ENCODE measurements at regions not wholly inside any gene's neighbourhood (a gene's known extent, or its start where the extent isn't known, plus 50 kb on each side); places are given as distances from the start of the nearest gene placed in this dataset.

DNA sequence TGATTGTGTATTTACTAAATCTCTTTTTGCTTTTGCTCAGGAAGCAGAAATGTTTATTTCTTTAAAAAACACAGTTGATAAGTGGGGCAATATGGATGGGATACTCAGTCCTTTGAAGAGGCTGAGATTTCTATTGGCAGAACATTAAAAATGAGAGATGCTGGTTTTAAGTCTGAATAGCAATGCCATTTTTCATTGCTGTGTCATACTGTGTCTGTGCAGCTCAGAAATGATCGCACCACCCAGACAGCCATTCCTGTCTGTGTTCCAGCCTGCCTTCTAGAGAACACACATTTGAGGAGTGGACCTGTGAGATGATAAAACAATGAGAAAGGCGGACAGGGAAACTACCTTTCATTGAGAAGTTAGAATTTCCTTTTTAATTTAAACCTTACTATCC lies 231.2 kb upstream of the USP24 start:
- Histone ChIP-seq H3K27ac (peak overlapping the region; percentile 8; the same call in 1 of the 2 replicates), H3K4me2 (ENCODE audit: unreplicated experiment) (peak overlapping the region; percentile 10), H4K20me1 (ENCODE audit: insufficient read depth) (no peaks in the 10 kb centered on the region), H3K9me2 (ENCODE audit: insufficient read depth) (no peaks in the 10 kb centered on the region), H3K9me3 (ENCODE audit: low read depth) (no peaks in the 10 kb centered on the region), H2AFZ (no peak overlapping the region), H3K79me2 (ENCODE audit: insufficient read depth) (no peaks in the 10 kb centered on the region), H3K27me3 (replicated peaks; ENCODE audit: insufficient read depth) (no peaks in the 10 kb centered on the region), H3K9ac (no peak overlapping the region), H3F3A (ENCODE audit: insufficient read depth) (peaks cover 43% of the 10 kb centered on the region), H3K4me1 (ENCODE audit: insufficient read depth) (peaks cover 49% of the 10 kb centered on the region), H3K4me3 (no peak overlapping the region), H3K36me3 (ENCODE audit: low read depth) (no peaks in the 10 kb centered on the region)
- peak; percentile 79 for DNase-seq
- TF ChIP-seq EZH2phosphoT487 (IDR thresholded peaks at IDR 0.05; ENCODE audit: insufficient read depth, low read depth) (no peak), EZH2 (IDR thresholded peaks at IDR 0.05; ENCODE audit: insufficient read depth, poor library complexity, severe bottlenecking) (no peak)
- in situ Hi-C loops (cut with MboI) = no loop called here
- 22 to 30% methylated on average over 2 of the region's 2 CpGs for WGBS, 2 experiments (ENCODE audit: low coverage in 1 of 2, low lambda C conversion rate in 2 of 2, missing lambda C conversion rate in 2 of 2)

DNA sequence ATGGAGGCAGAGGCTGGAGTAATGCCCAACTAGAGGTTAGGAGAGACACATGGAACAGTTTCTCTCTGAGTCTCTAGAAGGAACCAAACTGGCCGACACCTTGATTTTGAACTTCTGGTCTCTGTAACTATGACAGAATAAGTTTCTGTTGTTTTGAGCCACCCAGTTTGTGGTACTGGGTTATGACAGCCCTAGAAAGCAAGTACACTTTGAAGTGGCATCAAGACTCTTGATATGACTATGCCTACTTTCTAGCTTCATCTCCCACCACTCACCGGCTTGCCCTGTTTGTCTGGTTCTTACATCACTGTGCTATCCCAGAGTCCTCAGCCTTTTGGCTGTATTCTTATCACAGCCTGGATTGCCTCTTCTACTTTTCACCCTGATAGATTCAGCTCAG lies 230.3 kb upstream of the USP24 start:
- H3F3A ChIP-seq (ENCODE audit: insufficient read depth) = peaks cover 43% of the 10 kb centered on the region
- peaks cover 50% of the 10 kb centered on the region for H3K4me1 ChIP-seq (ENCODE audit: insufficient read depth)
- no peaks in the 10 kb centered on the region for H4K20me1 ChIP-seq (ENCODE audit: insufficient read depth)
- H2AFZ ChIP-seq = no peak overlapping the region
- no peaks in the 10 kb centered on the region for H3K79me2 ChIP-seq (ENCODE audit: insufficient read depth)
- in situ Hi-C loops (cut with MboI) = no loop called here
- H3K4me3 ChIP-seq = no peak overlapping the region
- no peaks in the 10 kb centered on the region for H3K36me3 ChIP-seq (ENCODE audit: low read depth)
- H3K9ac ChIP-seq = no peak overlapping the region
- no peak overlapping the region for H3K4me2 ChIP-seq (ENCODE audit: unreplicated experiment)
- H3K27ac ChIP-seq = no peak overlapping the region
- 97% methylated on average over 2 of the region's 2 CpGs for WGBS, 2 experiments (ENCODE audit: low coverage in 1 of 2, low lambda C conversion rate in 2 of 2, missing lambda C conversion rate in 2 of 2)
- DNase-seq = no peak
- H3K27me3 ChIP-seq (replicated peaks; ENCODE audit: insufficient read depth) = no peaks in the 10 kb centered on the region
- H3K9me2 ChIP-seq (ENCODE audit: insufficient read depth) = no peaks in the 10 kb centered on the region
- no peaks in the 10 kb centered on the region for H3K9me3 ChIP-seq (ENCODE audit: low read depth)
- TF ChIP-seq EZH2 (IDR thresholded peaks at IDR 0.05; ENCODE audit: insufficient read depth, poor library complexity, severe bottlenecking) (no peak), EZH2phosphoT487 (IDR thresholded peaks at IDR 0.05; ENCODE audit: insufficient read depth, low read depth) (no peak)

GRCh38 chr1:55444667-55445066 lies 229.5 kb upstream of the USP24 start:
- H3K27me3 ChIP-seq (replicated peaks; ENCODE audit: insufficient read depth) = no peaks in the 10 kb centered on the region
- H3K79me2 ChIP-seq (ENCODE audit: insufficient read depth) = no peaks in the 10 kb centered on the region
- TF ChIP-seq EZH2 (IDR thresholded peaks at IDR 0.05; ENCODE audit: insufficient read depth, poor library complexity, severe bottlenecking) (no peak), EZH2phosphoT487 (IDR thresholded peaks at IDR 0.05; ENCODE audit: insufficient read depth, low read depth) (no peak)
- H3K4me2 ChIP-seq (ENCODE audit: unreplicated experiment) = no peak overlapping the region
- H3K9ac ChIP-seq = no peak overlapping the region
- no peak for DNase-seq
- WGBS, 2 experiments (ENCODE audit: low coverage in 1 of 2, low lambda C conversion rate in 2 of 2, missing lambda C conversion rate in 2 of 2) = 96 to 100% methylated on average over 1 of the region's 1 CpG
- no peaks in the 10 kb centered on the region for H4K20me1 ChIP-seq (ENCODE audit: insufficient read depth)
- H3K9me3 ChIP-seq (ENCODE audit: low read depth) = no peaks in the 10 kb centered on the region
- H3K4me1 ChIP-seq (ENCODE audit: insufficient read depth) = peaks cover 50% of the 10 kb centered on the region
- H3K9me2 ChIP-seq (ENCODE audit: insufficient read depth) = no peaks in the 10 kb centered on the region
- no peak overlapping the region for H3K4me3 ChIP-seq
- no peaks in the 10 kb centered on the region for H3K36me3 ChIP-seq (ENCODE audit: low read depth)
- H2AFZ ChIP-seq = no peak overlapping the region
- peak overlapping the region; percentile 79; the same call in 1 of the 2 replicates for H3K27ac ChIP-seq
- peaks cover 43% of the 10 kb centered on the region for H3F3A ChIP-seq (ENCODE audit: insufficient read depth)
- in situ Hi-C loops (cut with MboI) = no loop called here

DNA sequence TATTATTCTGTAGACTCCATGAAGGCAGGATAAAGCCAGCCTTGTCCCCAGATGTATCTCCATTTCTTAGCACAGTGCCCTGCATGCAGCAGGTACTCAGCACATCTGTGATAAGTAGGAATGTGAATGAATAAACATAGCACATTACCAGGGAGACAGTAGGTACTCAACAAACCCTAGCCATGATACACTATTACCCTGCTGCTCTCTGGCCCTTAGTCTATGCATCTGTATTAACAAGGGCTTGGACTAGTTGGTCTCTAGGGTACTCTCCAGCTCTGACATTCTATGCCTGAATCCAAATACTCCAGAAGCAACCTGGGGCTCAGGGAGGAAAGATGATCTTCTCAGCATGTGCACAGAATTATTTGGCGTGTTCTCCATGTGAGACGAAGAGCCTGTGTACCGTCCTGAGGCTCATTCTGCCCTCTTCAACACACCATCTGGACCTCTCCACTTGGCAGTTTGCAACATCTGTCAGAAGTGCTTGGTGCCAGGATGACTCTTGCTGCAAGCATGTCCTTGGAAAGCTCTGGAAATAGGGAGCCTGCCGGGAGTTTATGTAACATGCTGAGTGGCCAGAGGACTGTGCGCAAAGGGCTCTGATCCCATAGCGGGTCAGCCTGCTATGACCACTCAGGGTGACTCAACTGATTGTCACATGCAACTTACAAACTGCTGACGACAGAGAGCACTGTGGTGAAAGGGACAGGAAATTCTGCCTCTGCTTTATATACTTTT lies 228.2 kb upstream of the USP24 start:
- H3K79me2 ChIP-seq (ENCODE audit: insufficient read depth) = no peaks in the 10 kb centered on the region
- peaks cover 46% of the 10 kb centered on the region for H3K4me1 ChIP-seq (ENCODE audit: insufficient read depth)
- TF ChIP-seq EZH2 (IDR thresholded peaks at IDR 0.05; ENCODE audit: insufficient read depth, poor library complexity, severe bottlenecking) = no peak
- DNase-seq = peak; percentile 99
- WGBS, 2 experiments (ENCODE audit: low coverage in 1 of 2, low lambda C conversion rate in 2 of 2, missing lambda C conversion rate in 2 of 2) = 0 to 2% methylated on average over 7 of the region's 7 CpGs
- H3F3A ChIP-seq (ENCODE audit: insufficient read depth) = peaks cover 42% of the 10 kb centered on the region
- H3K9me2 ChIP-seq (ENCODE audit: insufficient read depth) = no peaks in the 10 kb centered on the region
- in situ Hi-C loops (cut with MboI) = no loop called here
- H2AFZ ChIP-seq = no peak overlapping the region
- H3K9ac ChIP-seq = peak overlapping the region; percentile 43
- no peaks in the 10 kb centered on the region for H3K27me3 ChIP-seq (replicated peaks; ENCODE audit: insufficient read depth)
- H3K4me3 ChIP-seq = no peak overlapping the region
- no peaks in the 10 kb centered on the region for H3K9me3 ChIP-seq (ENCODE audit: low read depth)
- peak overlapping the region; percentile 67 for H3K4me2 ChIP-seq (ENCODE audit: unreplicated experiment)
- H4K20me1 ChIP-seq (ENCODE audit: insufficient read depth) = no peaks in the 10 kb centered on the region
- peak overlapping the region; percentile 79 for H3K27ac ChIP-seq
- H3K36me3 ChIP-seq (ENCODE audit: low read depth) = no peaks in the 10 kb centered on the region
